Activated CD4-positive, alpha-beta T cell treated with anti-CD3 and anti-CD28 coated beads for 48 hours (primary cell): ENCODE measurements at regions not wholly inside any gene's neighbourhood (a gene's known extent, or its start where the extent isn't known, plus 50 kb on each side); places are given as distances from the start of the nearest gene placed in this dataset.

Experiments used
- DNase-seq: peaks from one replicate; pipeline ENCODE4 v3.0.0-alpha.2; 2020

DNA sequence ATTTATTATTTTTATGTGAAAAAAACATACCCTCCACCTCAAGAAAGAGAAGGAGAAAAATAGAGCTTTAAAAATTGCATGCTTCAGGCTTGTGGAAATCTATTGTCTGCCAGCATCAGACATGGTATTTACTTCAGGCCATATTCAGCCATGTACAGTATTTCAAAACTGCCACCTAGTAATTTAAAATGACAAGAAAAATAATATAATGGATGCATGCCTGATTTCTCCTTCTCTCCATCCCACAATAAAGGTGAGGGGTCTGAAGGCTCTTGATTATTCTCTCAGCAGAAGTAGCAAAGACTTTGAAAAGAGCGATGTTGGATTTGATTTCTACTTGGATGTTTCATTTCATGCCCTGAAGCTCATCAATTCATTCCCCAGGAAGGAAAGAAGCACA, 250.7 kb downstream of the TBC1D4 start:
- no peak for DNase-seq

DNA sequence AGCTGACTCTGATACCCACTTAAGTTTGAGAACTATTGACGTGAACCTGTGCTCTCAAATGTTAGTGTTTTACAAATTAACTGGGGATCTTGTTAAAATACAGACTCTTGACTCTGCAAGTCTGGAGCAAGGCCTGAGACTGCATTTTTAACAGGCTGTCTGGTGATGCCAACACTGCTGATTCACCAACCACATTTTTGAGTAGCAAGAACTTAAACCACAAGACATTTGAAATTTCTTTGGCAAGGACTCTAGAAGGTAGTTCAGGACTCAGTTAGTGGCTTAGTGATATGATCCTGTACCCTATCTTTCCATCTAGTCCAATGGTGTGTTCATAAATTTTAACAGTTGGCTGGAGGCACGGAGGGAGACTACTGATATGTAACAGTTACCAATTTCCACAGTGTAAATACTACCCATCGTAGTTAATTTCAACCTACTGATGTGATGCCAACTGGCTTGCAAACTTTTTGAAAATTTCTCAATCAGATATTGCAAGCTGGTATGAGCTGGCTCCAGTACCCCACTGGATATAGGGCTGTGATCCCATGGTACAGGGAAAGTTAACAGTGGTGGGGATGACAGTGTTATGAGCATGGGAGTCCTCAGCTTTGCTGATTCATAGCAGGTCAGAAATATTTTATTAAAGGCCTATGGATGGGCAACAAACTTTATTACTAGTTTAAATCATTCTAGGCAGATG, 255.1 kb downstream of the TBC1D4 start:
- DNase-seq: peak; percentile 6

DNA sequence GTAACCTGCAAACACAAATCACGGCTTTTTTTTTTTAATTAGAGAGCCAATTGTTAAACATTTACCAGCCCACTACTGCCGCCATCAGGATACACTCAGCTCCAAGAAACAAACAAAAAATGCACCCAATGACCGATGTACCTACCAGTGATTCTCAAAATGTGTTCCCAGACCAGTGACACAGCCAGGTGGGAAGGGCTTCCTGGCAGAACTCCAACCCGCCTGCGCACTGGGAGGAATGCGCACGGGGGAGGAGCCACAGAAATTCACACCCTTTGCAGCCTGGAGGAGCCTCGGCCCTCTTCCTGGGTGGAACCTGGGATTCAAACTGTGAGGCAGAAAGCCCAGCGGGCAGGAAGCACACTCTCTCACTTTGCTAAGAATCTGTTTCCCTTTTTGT, 255.9 kb downstream of the TBC1D4 start:
- no peak for DNase-seq

DNA sequence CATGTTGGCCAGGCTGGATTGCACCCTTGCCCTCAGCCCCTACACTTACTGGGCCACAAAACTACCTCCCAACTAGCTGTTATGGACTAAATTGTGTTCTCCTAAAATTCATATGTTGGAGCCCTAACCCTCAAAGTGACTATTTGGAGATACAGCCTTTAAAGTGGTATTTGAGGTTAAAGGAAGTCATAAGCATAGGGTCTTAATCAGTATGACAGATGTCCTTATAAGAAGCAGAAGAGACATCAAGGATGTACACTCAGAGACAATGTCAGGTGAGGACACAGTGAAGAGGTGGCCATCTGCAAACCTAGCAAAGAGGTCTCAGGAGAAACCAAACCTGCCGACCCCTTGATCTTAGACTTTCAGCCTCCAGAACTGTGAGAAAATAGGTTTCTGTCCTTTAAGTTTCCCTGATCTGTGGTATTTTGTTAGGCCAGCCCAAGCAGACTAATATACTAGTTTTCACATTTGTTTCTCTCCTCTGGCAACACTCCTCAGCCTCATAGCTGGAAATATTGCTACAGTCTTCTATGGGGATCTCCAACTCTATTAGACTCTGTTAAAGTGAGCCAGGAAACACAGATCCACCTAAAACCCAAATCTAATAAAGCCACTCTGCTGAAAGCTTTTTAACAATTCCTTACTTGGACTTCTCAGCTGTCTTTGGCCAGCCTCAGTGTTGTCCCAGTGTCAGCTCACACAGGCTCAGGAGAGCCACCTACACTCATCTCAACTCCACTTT, 256.5 kb downstream of the TBC1D4 start:
- DNase-seq: no peak

DNA sequence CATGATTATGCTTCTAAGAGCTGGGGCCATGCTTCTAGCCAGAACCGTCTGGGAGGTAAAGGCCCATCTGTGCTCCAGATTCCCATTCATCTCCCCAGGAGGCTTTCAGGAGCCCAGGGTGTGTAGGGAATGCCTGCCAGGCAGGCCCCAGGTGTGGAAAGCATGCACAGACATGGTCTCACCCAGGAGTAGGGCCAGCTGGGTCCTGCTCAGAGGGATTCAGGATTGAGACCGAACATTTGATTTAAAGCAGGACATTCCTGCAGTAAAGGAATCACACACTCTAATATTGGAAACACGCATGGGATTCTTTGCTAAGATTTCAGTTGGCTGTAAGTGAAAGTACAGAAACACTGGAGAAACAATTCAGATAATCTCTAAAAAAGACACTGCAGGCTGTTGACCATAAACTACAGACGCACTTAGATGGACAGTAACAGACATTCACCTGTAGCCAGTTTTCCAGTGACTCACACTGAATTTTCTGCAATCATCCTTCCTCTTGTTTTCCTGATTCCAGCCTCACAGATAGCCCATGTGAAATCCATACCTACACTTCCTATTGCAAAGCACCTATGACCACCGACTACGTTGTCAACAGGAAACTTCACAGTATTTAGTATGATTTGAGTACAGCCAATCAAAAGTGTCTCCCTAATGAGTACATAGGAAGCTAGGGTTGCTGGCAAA, 257.8 kb downstream of the TBC1D4 start:
- no peak for DNase-seq

DNA sequence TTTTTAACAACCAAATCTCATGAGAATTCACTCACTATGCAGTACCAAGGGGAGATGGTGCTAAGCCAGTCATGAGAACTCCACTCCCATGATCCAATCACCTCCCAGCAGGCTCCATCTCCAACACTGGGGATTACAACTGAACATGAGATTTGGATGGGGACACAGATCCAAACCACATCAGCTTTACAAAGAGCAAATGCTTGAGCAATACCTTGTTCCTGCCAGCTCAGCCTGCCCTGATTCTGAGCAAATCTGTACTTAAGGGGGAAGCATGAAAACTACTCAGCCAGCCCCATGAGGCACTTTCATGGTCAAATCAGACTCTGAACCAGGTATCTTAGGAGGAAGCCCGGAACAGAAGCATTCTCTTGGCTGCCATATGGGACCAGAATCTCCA, 259.9 kb downstream of the TBC1D4 start:
- no peak for DNase-seq

DNA sequence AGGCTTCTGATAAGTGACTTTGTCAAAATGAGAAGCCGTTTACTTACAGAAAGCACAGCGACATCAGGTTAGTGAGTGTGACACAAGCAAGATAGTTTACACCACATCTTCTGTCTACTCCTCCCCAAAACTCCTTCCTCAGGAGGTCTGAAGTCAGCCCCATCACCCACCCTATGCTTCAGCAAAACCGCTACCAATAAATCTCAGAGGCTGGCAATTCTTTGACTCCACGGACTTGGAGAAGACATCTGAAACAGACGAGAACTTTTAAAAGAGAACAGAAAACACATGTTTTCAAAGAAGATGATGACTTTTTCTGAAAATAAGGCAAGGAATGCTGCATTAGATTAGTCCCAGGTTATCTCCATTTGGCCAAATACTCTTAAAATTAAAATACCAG, 261.1 kb downstream of the TBC1D4 start:
- DNase-seq: no peak

DNA sequence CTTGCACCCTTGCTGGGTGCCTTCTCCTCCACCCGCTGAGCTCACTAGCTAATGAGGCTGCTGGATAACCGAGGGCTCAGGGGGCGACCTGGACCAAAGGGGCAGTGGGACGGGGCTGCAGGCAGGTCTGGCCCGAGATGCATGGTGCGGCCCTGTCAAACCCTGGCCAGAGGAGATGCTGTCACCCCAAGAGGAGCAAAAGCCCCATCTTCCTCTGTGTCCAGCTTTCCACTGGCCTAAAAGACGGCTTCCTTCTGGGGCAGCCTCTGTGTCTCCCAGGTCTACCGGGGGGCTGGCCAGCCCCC, 261.8 kb downstream of the TBC1D4 start:
- DNase-seq: no peak

DNA sequence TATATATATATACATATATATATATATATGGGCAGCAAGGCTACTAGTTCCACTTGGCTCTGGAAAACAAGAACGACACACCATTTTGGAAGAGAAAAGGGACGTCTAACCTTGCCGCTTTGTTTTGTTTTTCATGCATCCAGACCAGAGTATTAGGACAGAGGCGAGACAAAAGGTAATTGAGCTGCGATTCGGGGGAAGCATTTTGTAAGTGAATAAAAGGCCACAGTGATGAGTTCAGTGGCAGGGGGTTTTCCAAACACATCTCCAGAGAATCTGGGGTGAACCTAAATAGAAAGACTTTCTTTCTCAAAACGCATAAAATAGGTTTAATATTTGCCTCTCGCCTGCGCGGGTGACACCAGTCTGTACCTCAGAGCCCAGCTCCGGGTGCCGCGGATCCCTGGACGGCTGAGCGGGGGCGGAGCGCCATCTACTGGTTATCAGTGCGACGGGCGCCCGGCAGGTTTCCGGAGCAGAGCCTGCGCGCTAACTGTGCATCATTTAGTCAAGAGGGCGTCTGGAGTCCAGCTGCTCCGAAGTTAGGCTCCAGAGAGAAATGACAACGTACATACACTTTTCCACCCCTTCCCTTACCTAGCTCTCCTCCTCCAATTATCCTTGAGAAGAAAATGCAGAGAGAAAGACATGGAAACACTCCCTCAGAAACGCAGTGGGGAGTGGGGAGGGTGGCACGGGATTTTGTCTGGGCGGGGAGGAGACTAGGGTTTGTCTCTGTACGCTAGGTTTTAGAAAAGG, 262.3 kb downstream of the TBC1D4 start:
- peak; percentile 92 for DNase-seq

DNA sequence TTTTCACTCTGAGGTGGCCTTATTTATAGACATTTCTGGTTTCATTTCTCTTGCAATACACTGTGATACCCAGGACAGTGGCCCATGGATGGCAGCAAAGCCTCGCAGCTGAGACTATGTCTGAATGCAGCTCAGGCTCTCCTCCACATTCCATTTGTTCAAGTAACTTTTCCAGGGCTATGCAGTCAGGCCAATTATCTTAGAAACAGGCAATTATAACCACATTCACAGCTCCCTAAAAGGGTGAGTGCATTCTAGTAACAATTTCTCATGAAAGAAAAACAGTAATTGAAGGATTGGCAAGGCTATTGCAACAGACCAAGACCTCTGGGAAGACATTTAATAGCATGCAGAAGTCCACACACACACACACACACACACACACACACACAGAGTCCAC, 264.0 kb downstream of the TBC1D4 start:
- DNase-seq: no peak

DNA sequence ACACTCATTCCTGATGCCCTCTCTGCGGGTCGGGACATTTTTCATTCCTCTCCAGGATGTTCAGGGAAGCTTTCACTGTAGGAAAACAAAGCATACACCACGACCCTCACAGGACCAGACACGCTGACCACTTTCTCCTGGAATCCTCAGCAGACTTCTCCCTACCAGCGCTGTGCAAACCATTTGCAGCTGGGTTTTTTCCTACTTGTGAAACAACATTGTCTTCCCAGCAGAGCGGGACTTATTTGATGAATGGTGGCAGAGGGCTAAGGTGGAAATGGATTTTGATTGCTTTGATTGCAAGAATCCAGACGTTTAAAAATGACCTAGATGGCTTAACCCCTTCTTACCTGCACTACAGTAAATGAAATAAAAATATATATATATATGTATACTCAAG, 265.9 kb downstream of the TBC1D4 start:
- DNase-seq: no peak

DNA sequence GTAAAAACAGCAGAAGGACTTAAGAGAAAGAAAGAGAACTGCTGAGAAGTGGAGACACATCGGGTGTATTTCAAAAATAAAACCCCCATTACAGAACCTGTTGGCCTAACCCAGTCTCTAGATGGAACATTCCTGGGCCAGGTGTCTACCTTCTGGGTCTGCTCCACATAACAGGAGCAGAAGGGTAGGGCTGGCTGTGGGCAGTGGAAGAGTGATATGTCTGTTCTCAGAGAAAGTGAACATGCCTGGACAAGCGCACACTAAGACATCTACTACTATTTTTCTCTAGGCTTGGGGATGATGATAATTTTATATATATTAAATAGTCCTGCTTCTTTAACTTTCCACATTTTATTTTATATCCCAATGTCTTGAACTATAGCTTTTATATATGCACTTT, 267.1 kb downstream of the TBC1D4 start:
- no peak for DNase-seq

DNA sequence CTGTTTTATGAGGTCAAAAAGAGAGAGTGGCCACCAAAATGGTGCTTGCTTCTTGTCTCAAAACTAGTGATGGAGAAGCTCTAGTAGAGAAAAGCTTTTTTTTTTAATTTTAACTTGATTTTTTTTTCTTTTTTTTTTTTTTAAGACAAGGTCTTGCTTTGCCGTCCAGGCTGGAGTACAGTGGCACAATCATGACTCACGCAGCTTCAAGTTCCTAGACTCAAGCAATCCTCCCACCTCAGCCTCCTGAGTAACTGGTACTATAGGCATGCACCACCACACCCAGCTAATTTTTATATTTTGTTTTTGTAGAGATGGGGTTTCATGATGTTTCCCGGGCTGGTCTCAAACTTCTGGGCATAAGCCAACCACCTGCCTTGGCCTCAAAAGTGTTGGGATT, 279.0 kb downstream of the TBC1D4 start:
- DNase-seq: no peak

DNA sequence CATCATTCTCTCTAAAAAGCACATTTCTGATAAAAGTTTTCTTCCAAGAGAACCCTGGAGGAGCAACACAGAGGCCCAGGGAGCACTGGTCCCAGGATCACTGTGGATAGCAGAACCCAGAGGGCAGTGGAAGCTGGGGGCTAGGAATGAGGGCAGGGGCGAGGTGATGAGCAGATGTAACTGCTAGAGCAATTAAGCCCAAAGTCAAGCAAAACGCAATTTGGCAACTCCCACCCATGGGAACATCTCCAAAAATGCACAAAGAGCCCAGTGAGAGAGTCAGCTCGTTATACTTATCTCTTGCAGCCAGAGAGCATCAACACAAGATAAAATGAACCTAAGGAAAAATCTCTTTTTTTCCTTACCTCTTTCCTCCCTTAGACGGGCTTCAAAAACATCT, 284.2 kb downstream of the TBC1D4 start:
- no peak for DNase-seq

DNA sequence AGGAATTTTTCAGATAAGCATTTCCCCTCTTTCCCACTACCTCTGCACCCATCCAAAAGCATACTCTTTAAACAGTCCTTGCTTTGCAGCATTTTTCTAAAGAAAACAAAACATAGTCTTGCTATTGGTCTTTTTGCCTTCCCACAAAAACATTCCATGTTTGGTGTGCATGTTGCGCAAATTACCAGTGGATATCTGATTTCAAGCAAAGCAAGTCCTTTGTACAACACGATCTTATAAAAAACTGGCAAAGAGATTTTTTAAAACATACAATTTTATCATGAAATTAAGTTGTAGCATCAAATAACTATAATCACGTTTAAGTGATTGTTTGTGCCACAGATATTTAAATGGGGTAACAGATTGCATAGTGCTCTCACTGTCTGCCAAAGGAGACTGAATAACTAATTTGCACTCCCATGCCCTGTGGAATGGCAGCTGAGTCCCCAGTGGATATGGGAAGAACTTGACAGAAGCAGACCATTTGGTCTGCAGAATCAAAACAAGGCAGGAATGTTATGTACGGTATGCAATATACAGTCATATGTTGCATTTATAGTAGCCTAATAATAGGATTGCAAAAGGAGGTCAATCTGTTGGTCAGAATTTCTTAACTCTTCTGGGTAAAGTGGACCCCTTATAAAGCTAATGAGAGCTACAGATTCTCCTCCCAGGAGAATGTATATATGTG, 285.7 kb downstream of the TBC1D4 start:
- no peak for DNase-seq

DNA sequence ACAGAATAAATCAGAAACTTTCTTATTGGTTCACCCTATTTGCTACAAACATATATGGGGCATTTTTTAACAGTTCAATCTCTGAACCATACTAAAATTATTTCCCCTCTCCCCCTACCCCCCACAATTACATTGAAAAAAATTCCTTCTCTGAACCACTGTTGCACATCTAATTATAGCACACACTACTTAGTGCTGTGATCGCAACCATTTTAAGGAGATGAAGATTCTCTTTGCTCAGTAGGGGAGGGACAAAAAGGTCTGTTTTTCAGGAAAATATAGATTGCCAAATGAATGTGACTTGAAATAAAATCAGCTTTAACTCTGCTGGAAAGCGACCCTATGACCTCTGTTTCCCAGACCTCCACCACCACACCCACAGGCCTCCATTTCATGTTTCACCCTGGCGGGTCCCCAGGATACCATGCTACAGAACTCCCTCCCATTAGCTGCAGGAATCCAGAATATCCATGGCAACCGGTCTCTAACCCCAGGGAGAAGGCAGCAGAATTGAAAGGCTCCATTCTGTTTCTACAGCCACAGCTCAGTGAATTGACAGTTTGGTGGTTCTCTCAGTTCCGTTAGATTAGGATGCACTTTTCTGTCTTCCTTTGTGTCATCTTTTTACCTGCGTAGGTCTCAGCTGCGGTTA, 286.3 kb downstream of the TBC1D4 start:
- no peak for DNase-seq

DNA sequence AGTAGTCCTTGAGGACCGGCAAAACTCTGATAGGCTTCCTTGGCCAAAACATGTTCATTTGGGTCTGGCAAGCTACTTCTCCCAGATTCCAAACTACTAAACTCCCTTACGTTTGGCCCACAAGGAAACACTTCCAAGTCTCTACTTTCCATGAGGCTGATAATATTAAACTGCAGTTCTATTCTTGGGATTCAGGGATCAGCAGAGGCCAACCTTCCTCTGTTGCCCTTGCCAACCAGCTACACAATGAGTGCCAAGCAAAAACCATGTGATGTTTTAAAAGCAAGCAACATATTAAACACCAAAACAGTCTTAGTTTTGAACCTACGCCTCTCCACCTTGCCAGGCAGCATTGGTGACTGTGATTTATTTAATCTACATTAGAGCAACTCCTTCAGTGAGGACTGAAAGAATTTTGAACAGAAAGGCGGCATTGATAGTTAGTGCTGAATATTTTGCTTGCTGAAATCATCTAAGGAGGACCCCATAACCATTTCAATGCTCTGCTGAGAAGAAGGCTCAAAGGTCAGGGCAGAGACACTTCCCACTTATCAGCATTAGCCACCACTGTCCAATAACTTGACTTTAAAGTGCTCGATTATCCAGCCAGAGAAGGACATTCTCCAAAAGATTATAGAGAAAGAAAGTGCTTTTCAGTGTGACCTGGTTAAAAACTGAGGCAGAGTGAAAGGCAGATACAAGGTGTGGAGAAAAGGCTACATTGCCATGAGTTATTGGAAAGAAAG, 287.1 kb downstream of the TBC1D4 start:
- DNase-seq: no peak

DNA sequence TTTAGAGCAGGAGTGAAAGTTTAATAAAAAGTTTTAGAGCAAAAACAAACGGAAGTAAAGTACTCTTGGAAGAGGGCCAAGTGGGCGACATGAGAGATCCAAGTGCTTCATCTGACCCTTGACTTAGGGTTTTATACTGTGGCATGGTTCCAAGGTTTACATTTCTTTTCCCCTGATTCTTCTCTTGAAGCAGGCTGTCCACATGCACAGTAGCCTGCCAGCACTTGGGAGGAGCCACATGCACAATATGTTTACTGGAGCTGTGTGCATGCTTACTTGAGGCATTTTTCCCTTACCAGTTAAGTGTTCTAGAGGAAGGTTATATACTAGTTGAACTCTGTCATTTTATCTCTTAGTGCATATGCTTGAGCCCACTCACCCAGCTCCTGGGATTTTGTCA, 295.6 kb downstream of the TBC1D4 start:
- no peak for DNase-seq

DNA sequence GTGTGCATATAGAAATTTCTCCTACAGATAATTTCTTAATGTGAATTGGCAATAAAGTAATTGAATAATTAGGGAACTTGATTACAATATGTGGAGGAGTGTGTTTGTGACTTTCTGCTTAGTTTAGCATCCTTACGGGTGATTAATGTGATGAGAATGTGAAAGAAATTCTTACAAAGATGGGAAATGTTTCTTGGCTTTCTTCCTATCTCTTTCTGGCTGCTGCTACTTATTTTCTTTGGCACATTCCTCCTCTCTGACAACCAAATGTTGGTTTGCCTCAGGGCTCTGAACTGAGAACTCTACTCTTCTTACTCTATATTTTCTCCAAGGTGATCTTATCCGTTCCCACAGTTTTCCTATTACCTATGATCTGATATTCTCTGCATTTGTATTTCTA, 300.1 kb downstream of the TBC1D4 start:
- DNase-seq: no peak

DNA sequence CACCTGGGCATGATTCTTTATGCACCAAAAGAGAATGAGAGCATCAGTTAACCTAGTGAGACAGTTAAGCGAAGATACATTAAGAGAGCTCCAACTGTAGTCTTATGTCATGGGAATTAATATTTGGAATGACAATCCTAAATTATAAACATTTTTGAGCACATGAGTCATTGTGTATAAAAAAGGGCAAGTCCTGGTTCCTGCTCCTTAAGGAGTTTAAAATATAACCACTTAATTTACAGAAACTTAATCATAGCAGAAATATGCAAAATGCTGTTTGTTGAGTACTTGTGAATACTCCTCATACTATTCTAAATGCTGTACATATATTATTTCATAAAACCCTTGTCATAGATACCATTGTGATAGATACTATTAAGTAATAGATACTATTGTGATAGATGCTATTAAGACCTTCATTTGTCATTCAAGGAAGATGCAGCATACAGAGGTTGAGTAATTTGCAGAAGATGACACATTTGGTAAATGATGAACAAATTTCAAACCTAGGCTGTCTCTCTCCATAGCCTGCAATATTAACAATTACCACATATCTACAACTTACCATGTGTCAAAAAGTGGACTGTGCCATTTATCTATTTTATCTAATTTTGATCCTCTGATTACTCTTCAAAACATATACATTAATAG, 301.0 kb downstream of the TBC1D4 start:
- DNase-seq: no peak

DNA sequence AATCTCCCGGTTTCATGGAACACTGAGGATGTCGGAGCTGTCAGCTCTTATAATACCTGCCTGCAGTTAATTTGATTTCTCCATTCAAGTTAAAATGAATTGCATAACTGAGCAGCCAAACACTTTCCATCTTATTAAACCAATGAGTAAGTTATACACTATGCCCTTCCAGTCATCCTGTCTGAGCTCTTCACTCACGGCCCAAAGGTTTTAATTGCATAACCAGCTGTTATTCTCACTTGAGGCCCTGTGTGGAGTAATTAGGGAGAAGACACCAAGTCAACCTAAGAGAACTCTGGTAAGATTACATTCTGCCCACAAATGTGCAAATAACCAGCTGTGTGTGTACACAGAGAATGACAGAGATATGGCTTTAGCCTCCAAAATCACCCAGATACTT, 303.5 kb downstream of the TBC1D4 start:
- no peak for DNase-seq
